ENCODE measurements at regions not wholly inside any gene's neighbourhood (a gene's known extent, or its start where the extent isn't known, plus 50 kb on each side); places are given as distances from the start of the nearest gene placed in this dataset.
A peak's percentile ranks its signal among the peaks of the same experiment; 100 is the strongest.
"Not testable (repeated sequence)": the region's sequence is repeated elsewhere in the genome, so short reads cannot be mapped to it uniquely, and the experiment has no call there.

DNA sequence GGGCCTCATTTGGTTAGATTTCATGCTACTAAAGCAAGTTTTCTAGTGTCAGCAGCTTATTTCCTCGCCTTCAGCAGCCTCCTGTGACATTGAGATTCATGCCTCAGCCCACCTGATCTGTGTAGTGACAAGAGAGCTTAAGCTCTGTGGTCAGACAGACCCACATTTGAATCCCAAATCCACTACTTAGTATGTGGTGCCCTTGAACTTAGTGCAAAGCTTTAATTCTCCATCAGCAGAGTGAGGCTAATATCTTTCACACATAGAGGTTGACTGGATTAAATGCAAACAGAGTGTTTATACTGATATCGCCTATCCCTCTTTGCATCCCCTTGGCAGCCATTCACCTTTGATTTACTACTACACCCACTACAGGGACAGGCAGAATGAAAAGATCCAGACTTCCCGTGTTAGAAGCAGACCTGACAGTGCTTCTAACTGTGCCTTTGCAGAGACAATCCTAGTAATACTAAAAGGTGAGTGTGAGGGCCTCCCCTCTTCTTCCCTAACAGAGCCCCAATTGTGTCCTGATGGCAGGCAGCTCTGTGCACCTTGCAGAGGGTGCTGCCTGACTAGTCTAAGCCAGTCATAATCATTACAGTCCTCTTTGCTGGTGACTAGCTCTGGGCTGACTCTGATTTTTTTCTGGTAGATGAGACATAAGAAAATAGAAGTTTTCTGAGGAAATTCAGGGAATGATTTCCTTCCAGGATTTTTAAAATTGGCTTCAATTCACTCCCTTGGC lies 264.0 kb downstream of the CTH start:
- DNase-seq: no peak

DNA sequence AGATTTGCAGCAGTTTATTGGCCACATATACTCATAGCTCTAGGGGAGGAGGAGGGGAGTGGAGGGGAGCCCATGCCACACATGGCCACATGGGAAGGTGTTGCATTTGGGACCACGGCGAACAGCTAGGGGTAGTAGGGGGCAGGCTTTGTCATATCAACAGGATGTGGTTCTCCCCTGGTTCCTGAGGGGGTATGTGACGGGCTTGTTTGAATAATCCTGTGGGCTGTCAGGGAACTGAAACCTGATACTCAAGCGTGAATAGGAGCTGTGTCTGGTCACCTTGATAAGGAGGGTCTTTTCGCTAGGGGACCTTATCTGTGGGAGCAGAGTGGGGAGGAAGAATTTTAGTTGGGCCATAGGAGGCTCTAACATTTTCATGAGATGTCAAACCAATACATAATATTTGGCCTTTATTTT lies 264.7 kb downstream of the CTH start:
- DNase-seq: no peak

DNA sequence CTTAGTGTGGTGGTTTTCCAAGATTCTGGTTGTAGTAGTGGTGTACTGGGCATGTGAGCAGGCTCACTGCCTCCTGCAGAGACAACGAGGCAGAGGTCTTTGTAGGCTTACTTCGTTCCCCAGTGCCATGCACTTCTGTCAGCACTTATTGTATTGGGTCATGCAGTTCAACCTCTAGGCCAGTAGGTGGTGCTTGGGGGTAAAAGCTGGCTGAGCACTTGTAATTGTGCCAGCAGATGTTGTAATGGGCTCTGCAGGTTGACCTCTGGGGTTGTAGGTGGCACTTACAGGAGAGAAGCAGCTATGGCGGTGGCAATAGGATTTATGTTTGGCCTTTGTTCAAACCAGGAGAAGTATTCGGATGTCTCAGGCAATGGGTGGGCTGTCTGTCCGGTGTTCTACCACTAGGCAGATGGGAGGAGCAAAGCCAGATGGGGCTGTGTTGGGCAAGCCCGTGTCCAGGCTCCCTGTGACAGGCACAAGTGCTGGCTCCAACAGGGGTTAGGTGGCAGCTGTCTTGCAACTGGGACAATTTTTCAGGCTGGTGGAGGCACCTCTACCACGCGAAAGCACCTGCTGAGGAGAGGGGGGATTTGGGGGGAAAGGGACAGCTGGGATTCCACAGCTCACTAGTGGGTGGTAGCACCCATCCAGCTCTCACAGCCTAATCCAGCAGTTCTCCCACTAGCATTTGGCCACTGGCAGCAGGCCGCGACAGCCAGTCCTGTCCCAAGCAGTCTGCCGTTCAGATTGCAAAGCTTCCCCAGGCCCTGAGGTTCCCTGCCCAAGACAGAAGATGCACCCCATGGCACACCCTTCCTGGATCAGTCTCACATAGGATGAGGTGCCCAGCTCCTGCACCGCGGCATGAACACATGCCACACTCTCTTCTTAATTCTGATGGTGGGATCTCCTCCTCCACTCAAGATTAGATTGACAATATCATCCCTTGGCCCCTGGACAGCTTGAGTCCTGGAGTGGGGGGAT lies 274.5 kb downstream of the CTH start:
- peak; percentile 25 to 26 for DNase-seq

DNA sequence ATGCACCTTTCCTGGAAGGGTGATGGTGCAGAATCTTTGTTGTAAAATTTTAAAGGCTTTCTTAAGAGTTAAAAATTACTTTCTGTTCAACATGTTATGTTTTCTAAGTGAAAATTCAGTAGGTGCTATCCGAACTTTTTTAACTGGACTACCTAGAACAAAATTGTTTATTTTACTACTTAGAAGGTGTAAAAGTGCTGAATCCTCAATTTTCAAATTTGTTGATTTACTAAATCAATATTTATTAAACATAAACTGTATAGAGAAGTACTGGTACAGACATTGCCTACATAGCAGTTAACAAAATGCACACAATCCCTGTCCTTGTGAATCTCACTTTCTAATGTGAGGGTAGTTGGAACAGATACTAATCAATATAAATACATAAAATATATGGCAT lies 277.5 kb downstream of the CTH start:
- DNase-seq: no peak

DNA sequence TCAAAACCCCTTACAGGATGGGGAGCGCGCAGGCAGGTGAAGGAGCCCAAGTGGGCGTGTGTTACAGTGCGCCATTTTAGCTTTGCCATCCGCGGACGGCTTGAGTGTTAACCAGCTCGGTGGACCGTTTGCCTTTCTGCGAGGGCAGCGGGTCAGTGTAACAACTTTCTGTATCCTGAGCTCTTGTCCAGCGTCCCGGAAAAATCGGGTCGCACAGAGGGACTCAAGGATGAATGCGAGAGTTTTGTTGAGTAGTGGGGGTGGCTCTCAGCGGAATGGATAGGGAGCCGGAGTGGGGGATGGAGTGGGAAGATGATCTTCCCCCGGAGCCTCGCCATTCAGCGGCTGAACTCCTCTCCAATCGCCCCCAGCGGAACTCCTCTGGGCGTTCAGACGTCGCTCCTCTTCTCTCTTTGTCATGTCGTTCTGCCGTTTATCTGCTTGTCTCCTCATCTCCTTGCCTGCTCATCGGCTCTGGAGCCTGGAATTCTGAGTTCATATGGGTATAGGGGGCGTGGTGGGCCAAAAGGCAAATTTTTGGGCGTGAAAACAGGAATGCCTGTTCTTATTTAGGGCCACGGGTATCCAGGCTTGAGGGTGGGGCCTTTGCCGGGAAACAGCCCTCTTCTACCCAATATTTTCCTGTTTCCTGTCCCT lies 295.4 kb downstream of the CTH start:
- DNase-seq: no peak

DNA sequence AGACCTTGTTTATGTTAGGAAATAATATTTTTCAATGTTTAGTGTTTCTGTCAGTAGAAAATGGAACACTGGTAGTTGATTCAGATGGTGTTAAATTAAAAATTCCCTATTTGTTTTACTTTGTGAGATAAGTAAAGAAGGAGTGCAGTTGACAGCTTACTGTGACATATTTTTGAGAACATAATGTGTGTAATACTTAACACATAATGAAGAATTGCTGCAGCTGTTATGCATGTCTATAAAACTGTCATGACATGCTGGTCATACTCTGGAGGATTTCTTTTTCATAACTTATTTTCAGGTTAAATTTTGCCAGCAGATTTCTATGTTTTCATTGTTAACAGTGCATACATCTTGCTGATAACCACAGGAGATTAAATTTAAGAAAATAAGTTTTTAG lies 296.1 kb downstream of the CTH start:
- no peak for DNase-seq

DNA sequence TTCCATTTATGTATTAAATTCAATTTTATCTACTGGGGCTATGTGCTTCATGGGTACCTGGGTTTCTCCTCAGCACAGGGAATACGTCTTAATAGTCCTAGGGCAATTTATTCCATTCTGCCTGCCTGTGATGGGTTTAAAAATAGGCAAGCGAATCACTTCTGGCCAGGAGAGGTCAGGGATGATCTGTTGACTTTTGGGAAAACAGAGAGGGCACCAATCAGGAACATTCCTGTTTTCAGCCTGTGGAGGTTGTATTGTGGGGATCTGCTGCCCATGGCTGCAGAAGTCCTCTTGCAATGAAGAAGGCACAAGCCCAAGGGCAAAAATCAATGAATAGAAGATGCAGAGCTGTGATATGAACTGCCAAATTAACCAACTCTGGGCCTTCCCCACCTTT lies 303.1 kb downstream of the CTH start:
- no peak for DNase-seq

DNA sequence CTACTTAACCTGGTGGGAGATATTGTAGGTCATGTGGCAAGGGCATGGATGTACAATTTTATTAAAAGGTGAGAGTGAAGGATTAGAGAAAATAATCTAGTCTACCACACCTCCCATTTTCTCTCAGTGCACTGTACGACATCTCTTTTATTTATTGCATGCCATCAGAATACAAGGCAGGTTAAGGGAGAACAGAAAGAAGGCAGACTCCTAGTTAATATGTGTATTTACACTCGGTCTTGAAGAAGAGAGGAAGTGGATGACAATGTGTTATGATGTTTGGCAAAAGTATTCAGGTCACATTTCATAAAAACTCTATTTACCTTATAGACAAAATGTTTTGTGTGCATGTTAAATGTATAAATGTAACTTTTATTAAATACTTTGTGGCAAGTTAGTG lies 306.1 kb downstream of the CTH start:
- DNase-seq: no peak

DNA sequence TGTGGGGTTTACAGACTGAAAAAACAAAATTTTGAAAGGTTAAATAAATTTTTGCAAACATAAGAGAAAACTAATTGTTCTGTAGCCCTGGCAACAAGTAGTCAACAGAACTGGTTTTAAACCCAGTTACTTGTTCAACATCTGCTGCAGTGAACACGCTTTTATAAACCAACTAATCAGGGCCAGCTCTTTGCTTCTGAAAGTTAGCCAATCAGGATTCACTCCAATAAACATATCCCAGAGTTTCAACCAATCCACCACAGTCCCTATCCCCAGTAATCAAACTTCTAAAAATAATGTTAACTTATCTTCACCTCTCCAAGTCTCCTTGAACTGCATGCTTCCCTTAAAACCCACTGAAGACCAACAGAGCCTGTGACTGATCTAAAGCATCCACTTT lies 306.6 kb downstream of the CTH start:
- DNase-seq: no peak

DNA sequence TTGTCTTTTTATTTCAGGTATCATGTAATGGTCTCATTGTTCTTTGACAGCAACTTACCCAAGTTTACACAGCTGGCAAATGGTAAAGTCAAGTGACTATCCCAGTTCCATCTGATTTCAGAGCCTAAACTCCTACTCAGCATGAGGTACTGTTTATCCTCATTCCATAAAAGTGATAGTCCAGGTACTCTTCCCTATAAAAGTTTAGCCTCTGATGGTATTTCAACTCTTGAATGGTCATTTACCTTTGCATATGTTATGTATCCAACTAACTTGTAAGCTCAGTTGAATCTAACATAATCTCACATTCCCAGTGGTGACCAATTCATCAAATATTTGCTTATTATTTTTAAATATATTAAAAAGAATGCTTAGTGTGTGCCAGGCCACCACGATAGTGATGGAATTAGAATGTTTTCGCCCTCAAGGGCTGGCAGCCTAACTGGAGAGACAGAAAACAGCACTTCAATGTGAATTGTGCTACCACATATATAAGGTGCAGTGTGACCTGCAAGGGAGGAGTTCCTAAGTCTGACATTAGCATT lies 307.1 kb downstream of the CTH start:
- no peak for DNase-seq

DNA sequence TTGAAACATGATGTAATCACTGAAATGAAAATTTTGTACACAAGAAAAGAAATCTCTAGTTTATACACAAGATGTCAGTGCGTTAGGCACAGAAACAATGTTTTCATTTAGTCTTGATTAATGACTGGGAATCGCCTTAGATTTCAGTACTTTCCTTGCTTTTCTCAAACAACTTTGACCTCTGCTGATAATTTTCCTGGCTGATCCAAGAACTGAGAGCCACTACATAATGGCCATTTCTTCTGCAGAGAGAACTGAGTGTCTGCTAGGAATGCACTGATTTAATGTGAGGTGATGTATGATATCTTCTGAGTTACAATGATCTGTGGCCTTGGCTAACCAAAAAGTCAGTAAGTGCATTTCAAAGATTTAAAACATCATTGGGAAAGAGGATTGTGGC lies 308.1 kb downstream of the CTH start:
- DNase-seq: no peak

DNA sequence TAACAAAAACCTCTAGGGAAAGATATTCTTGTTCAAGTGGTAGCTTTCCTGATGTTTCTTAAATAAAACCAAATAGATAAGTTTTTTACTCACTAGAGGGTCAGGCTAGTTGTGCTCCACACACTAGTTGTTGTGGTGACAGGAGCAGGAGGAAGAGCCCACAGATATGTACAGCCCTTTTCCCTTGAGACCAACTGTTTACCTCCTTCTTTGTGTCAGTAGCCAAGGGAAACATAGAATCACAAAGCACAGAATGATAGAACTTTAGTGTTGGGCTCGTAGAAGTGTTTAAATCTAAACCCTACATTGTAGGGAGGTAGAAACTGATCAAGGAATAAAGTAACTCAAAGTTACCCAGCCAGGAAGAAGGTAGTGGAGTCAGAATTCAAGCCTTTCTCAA lies 309.0 kb downstream of the CTH start:
- DNase-seq: no peak

DNA sequence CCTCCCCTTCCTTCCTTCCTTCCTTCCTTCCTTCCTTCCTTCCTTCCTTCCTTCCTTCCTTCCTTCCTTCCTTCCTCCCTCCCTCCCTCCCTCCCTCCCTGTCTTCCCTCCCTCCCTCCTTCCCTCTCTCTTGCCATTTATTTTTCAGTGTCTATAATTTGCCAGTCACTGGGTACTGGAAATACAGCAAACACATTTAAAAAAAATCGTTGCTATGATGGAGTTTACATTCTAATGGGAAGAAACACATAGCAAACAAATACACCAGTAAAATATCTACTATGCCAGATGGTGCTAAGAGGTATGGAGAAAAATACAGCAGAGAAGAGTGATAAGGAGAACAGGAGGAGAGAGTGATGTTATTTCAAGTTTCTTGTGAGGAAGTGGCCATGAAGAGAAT lies 309.5 kb downstream of the CTH start:
- DNase-seq: no peak

DNA sequence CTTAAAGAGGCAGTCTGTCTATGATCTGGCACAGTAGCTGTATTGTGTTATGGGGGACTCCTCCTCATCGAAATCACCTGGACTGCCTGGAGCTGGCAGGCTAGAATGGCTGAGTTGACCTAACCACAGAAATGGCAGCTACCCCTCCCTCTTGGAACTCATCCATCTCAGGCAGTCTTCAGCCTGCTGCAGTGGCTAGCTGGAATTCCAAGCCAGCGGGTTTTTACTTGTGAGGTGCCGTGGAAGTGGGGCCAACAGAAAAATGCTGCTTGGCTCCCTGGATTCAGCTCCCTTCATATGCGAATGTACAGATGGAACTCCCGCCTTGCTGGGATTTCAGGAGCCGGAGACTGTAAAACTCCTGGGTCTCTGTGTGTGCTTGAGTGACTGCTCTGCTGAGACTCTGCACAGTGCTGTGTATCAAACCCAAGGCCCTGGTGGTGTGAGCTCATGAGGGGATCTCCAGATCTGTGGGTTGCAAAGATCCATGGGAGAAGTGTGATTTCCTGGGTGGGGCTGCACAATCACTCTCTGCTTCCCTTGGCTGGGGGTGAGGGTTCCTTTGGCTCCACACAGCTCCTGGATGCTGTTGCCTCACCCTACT lies 316.9 kb downstream of the CTH start:
- DNase-seq: no peak

DNA sequence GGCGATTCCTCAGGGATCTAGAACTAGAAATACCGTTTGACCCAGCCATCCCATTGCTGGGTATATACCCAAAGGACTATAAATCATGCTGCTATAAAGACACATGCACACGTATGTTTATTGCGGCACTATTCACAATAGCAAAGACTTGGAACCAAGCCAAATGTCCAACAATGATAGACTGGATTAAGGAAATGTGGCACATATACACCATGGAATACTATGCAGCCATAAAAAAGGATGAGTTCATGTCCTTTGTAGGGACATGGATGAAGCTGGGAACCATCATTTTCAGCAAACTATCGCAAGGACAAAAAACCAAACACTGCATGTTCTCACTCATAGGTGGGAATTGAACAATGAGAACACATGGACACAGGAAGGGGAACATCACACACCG lies 311.1 kb downstream of the PTGER3 start:
- DNase-seq: not testable (repeated sequence)

DNA sequence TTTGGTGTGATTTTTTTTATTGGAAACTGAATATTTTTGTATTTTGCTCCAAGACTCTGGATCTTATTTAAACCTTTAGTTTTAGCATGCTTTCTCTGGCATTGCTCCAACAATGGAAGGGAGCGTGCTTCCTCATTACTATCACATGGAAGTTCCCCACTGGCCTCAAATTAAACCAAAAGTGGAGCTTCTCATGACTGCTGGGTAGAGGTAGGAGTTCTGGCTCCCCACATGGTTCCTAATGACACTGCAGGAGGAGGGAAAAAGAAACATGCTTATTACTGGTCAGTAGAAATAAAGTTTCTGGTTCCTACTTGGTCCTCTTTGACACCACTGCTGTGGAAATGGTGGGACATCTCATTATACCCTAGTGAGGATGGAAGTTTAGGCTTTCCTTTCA lies 310.5 kb downstream of the PTGER3 start:
- DNase-seq: no peak

DNA sequence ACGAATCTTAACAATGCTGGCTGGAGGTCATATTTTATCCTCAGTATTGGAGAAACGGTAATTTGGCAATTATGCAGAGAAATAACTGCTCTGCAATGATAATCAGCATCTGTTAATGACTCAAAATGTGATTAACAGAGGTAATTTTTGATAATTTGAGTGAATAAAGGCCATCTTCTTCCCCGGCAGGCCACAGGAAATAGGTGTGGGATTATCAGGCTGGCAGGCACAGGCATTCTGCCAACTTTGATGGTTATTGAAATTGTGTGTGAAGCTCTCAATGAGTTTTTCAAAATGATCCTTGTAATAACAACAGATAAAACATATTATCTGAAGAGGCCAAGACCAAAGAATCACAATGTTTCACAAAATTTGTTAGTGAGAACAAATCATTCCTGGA lies 309.0 kb downstream of the PTGER3 start:
- peak; percentile 70 to 79 for DNase-seq

DNA sequence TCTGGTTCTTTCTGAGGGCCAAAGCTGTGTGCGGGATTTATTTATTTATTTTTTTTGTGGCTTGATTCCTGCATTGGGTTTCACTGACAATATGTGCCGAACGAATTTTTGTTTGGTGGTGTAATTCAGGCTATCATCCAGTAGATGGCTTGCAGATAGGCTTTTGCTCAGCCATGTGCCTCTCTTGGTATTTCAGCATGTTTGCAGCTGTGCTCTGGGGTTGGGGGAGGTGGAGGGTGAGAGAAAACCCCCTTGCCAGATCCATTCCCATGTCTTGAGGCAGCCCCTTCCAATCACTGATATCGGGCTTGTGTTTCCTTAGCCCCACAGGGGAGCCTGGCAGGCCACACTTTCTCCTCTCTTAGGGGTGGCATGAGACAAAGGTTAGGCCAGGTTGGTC lies 302.4 kb downstream of the PTGER3 start:
- DNase-seq: no peak

DNA sequence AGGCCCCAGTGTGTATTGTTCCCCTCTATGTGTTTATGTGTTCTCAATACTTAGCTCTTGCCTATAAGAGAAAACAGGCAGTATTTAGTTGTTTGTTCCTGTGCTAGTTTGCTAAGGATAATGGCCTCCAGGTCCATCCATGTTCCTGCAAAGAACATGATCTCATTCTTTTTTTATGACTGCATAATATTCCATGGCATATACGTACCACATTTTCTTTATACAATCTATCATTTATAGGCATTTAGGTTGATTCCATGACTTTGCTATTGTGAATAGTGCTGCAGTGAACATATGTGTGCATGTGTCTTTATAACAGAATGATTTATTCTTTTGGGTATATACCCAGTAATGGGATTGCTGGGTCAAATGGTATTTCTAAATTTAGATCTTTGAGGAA lies 301.6 kb downstream of the PTGER3 start:
- not testable (repeated sequence) for DNase-seq

DNA sequence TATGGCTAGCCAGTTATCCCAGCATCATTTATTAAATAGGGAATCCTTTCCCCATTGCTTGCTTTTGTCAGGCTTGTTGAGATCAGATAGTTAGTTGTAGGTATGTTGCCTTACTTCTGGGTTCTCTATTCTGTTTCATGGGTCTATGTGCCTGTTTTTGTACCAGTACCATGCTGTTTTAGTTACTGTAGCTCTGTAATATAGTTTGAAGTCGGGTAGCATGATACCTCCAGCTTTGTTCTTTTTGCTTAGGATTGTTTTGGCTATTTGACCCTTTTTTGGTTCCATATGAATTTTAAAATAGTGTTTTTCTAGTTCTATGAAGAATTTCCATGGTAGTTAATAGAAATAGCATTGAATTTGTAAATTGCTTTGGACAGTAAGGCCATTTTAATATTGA lies 300.5 kb downstream of the PTGER3 start:
- DNase-seq: not testable (repeated sequence)

DNA sequence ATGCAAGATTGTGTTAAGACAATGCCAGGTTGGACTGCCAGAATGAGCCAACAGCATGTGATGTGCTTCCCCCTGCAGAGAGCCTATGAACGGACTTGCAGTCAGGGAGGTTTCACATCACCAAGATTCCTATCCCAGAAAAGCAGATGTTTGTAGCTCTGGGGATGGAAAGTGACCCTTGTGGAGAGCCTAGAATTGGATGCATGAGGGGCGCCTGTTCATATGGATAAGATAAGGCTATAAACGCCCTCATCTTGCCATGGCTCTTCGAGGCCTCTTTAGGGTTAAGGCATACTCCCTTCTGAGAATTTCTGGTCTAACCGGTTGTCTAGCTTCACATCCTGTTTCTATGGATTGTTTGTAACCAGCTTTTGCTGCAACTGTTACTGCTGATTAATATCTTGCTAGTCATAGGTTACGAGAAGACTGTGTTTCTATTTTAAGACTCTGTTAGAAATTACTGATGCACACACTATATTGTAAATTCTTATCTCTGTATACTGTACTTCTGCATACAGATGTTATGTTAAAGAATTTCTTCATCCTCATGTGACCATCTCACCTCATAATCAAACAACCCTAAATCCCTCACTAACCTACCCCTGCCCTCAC lies 295.8 kb downstream of the PTGER3 start:
- not testable (repeated sequence) for DNase-seq

DNA sequence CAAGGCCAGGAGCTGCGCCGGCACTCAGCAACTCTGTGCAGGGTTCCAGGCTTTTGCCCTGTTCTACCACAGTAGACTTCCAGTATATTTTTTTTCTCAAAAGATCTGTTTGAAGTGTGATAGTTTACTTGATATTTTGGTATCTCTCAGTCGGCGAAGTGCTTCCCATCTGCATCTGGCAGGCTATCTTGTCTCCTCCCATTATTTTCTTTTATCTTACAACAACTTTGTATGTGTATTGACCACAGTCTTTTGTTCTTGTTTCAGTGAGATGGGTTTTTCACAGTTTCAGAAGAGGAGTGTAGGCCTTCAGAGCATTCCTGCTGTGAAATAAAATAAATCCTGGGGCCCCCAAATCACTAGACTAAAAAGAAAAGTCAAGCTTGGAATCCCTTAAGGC lies 292.9 kb downstream of the PTGER3 start:
- no peak for DNase-seq
